ENCODE measurements at regions not wholly inside any gene's neighbourhood (a gene's known extent, or its start where the extent isn't known, plus 50 kb on each side); places are given as distances from the start of the nearest gene placed in this dataset.
"Not testable (repeated sequence)": the region's sequence is repeated elsewhere in the genome, so short reads cannot be mapped to it uniquely, and the experiment has no call there.

DNA sequence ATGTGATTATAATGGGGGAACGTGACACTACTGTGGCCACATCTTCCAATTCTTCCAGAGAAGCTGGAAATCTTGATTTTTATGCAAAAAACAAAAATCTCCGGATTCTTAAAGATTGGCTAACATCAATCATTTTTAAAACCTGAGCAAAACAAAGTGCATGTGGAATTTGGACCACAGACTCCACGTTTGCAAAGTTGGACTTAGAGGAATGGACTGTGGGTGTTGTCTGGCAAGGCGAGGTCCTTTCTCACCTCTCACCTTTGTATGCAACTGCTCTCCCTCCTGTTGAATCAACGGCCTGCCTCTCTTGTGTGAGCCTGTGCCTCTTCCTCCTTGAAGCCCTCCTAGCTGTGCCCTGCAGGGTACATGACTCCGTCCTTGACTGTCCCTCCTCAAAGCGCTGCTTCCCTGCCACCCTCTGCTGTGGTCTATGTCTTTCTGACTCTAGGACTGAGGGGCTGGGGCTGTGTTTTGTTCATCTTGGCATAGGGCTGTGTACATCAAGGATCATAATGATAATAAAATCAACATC is 122.4 kb downstream of the PHETA1 start:
- Histone ChIP-seq H3K4me1 (no peaks in the 10 kb centered on the region), H3K36me3 (no peaks in the 10 kb centered on the region), H3K4me3 (no peak overlapping the region), H3K27me3 (peaks cover 0 to 38% of the 10 kb centered on the region in 2 donors), H3K27ac (no peak overlapping the region), H3K9me3 (peaks cover 0 to 19% of the 10 kb centered on the region in 2 donors)
- intact Hi-C loops (cut with DNase I): no loop called here
- DNase-seq (no peak), ATAC-seq (no peak)
- TF ChIP-seq, protein P1, sequence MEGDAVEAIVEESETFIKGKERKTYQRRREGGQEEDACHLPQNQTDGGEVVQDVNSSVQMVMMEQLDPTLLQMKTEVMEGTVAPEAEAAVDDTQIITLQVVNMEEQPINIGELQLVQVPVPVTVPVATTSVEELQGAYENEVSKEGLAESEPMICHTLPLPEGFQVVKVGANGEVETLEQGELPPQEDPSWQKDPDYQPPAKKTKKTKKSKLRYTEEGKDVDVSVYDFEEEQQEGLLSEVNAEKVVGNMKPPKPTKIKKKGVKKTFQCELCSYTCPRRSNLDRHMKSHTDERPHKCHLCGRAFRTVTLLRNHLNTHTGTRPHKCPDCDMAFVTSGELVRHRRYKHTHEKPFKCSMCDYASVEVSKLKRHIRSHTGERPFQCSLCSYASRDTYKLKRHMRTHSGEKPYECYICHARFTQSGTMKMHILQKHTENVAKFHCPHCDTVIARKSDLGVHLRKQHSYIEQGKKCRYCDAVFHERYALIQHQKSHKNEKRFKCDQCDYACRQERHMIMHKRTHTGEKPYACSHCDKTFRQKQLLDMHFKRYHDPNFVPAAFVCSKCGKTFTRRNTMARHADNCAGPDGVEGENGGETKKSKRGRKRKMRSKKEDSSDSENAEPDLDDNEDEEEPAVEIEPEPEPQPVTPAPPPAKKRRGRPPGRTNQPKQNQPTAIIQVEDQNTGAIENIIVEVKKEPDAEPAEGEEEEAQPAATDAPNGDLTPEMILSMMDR (IDR thresholded peaks at IDR 0.05): no peak

DNA sequence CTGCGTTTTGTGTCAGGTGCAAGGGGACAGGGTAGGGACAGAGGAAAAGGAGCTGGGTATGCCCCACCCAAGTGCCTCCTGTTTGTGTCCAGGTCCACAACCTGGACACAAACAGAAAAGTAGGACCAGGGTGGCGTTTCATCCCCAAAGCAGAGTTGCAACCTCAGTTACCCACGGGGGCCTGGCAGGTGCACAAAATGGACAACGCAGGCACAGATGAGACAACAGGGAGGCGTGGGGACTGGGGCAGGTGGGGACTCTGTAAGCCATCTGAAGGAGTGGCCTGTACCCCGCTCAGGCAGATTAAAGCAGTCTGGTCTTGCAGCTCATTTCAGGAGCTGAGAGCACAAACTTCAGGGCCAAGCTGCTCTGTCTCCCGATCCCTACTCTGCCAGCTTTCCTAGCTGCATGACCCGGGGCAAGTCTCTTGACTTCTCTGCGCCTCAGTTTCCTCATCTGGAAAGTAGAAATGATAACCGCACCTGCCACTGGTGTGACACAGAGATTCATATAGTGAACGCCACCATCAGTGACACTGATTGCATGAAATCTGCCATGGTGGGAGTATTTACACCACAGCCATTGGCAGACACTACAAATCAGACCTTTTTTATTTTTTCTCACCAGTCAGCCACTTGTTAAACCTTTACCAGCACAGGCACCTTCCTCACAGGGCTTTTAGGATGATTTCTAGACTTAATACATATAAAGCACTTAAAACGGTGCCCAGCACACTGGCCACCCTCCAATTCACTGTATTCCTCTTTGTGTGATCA is 123.0 kb downstream of the PHETA1 start:
- ATAC-seq (no peak), DNase-seq (no peak)
- H3K9me3 ChIP-seq: peaks cover 0 to 19% of the 10 kb centered on the region in 2 donors
- intact Hi-C loops (cut with DNase I): no loop called here
- TF ChIP-seq, protein P1 (IDR thresholded peaks at IDR 0.05): no peak
- peaks cover 0 to 38% of the 10 kb centered on the region in 2 donors for H3K27me3 ChIP-seq
- no peaks in the 10 kb centered on the region for H3K4me1 ChIP-seq
- no peak overlapping the region for H3K4me3 ChIP-seq
- H3K27ac ChIP-seq: no peak overlapping the region
- H3K36me3 ChIP-seq: no peaks in the 10 kb centered on the region

DNA sequence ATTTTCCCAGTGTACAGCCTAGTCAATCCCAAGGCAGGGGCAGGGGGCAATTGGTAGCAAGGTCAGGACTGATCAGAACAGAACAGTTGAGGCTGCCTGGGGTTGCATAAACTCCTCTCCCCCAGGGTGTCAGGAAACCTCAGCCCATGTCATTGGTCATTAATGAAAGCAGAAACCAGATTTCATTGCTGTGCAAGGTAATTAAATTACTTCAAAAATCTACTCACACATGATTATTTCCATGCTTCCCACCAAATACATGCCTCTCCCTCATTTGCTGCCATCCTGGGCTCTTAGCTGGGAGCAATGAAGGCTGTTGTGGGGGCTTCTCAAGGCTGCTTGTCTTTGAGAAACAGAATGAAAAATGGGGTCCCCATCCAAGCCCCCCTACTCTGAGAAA is 124.2 kb downstream of the PHETA1 start:
- H3K27ac ChIP-seq: no peak overlapping the region
- ATAC-seq (no peak), DNase-seq (no peak)
- H3K4me3 ChIP-seq: no peak overlapping the region
- H3K4me1 ChIP-seq: no peaks in the 10 kb centered on the region
- no peaks in the 10 kb centered on the region for H3K36me3 ChIP-seq
- TF ChIP-seq, protein P1 (IDR thresholded peaks at IDR 0.05): no peak
- H3K9me3 ChIP-seq: peaks cover 0 to 19% of the 10 kb centered on the region in 2 donors
- intact Hi-C loops (cut with DNase I): no loop called here
- H3K27me3 ChIP-seq: peaks cover 0 to 41% of the 10 kb centered on the region in 2 donors

DNA sequence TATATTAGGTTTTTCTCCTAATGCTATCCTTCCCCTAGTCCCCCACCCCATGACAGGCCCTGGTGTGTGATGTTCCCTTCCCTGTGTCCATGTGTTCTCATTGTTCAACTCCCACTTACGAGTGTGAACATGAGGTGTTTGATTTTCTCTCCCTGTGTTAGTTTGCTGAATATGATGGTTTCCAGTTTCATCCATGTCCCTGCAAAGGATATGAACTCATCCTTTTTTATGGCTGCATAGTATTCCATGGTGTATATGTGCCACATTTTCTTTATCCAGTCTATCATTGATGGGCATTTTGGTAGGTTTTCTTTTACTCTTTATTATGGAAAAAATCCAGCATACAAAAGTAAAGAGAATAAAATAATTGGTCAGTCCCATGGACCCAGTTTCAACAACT is 126.1 kb downstream of the PHETA1 start:
- not testable (repeated sequence) for H3K4me3 ChIP-seq

DNA sequence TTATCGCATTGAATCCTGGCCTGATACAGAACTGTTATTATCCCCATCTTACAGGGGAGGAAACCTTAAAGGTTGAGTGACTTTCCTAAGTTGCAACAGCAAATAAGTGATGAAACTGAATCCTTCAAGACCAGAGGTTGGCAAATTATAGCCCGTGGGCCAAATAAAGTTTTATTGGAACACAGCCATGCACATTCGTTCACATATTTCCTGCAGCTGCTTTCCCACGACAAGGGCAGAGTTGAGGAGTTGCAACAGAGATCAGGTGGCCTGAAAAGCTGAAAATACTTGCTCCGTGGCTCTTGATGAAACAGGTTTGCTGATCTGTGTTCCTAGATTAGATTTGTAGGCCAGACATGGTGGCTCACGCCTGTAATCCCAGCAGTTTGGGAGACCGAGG is 126.7 kb downstream of the PHETA1 start:
- TF ChIP-seq, protein P1 (IDR thresholded peaks at IDR 0.05): no peak
- intact Hi-C loops (cut with DNase I): no loop called here
- peaks cover 0 to 18% of the 10 kb centered on the region in 2 donors for H3K27me3 ChIP-seq
- no peak for DNase-seq
- H3K36me3 ChIP-seq: no peaks in the 10 kb centered on the region
- no peak overlapping the region for H3K4me3 ChIP-seq
- H3K27ac ChIP-seq: no peak overlapping the region
- no peak for ATAC-seq
- peaks cover 0 to 19% of the 10 kb centered on the region in 2 donors for H3K9me3 ChIP-seq
- no peaks in the 10 kb centered on the region for H3K4me1 ChIP-seq

More for the DNA sequence above, 126.1 kb downstream of the PHETA1 start:
- Histone ChIP-seq H3K27me3 (peaks cover 0 to 23% of the 10 kb centered on the region in 2 donors), H3K9me3 (peaks cover 0 to 19% of the 10 kb centered on the region in 2 donors)
- intact Hi-C loops (cut with DNase I); DNase-seq; H3K4me1 ChIP-seq; H3K36me3 ChIP-seq; H3K27ac ChIP-seq; ATAC-seq: not testable (repeated sequence)
